NCI-H146 treated with DMSO at 0.1 percent for 48 hours (cell line): ENCODE measurements at regions not wholly inside any gene's neighbourhood (a gene's known extent, or its start where the extent isn't known, plus 50 kb on each side); places are given as distances from the start of the nearest gene placed in this dataset.
"Not testable (repeated sequence)": the region's sequence is repeated elsewhere in the genome, so short reads cannot be mapped to it uniquely, and the experiment has no call there.

Source experiments
- DNase-seq: peaks from one replicate; lab custom pipeline; 2025; ENCODE audit not compliant: unreplicated experiment; lab: John Stamatoyannopoulos, UW

GRCh38 chr7:131803816-131804215, 247.4 kb upstream of the PODXL start:
- DNase-seq: no peak

GRCh38 chr7:131802195-131802864, 245.9 kb upstream of the PODXL start:
- DNase-seq: no peak

- DNase-seq: no peak
Observed at GRCh38 chr7:131800531-131800930, 244.1 kb upstream of the PODXL start.

- DNase-seq: no peak
Observed at GRCh38 chr7:131800008-131800407, 243.6 kb upstream of the PODXL start.

- no peak for DNase-seq
Observed at GRCh38 chr7:131797841-131798240, 241.4 kb upstream of the PODXL start.

GRCh38 chr7:131795400-131795799, 239.0 kb upstream of the PODXL start:
- no peak for DNase-seq

GRCh38 chr7:131792311-131792710, 235.9 kb upstream of the PODXL start:
- DNase-seq: no peak

GRCh38 chr7:131787101-131787500, 230.7 kb upstream of the PODXL start:
- no peak for DNase-seq

GRCh38 chr7:131786204-131786603, 229.8 kb upstream of the PODXL start:
- DNase-seq: no peak

GRCh38 chr7:131778601-131779000, 222.2 kb upstream of the PODXL start:
- DNase-seq: no peak

GRCh38 chr7:131774419-131775220, 218.2 kb upstream of the PODXL start:
- DNase-seq: no peak

GRCh38 chr7:131773413-131773812, 217.0 kb upstream of the PODXL start:
- no peak for DNase-seq

- DNase-seq: no peak
Observed at GRCh38 chr7:131769241-131769640, 212.8 kb upstream of the PODXL start.

GRCh38 chr7:131767591-131767990, 211.2 kb upstream of the PODXL start:
- DNase-seq: no peak

GRCh38 chr7:131765575-131765974, 209.1 kb upstream of the PODXL start:
- DNase-seq: no peak

- DNase-seq: no peak
Observed at GRCh38 chr7:131764143-131764775, 207.8 kb upstream of the PODXL start.

GRCh38 chr7:131762753-131763152, 206.3 kb upstream of the PODXL start:
- no peak for DNase-seq

- DNase-seq: not testable (repeated sequence)
Observed at GRCh38 chr7:131755801-131756200, 199.4 kb upstream of the PODXL start.

GRCh38 chr7:131753620-131754222, 197.3 kb upstream of the PODXL start:
- no peak for DNase-seq

GRCh38 chr7:131747658-131748232, 191.3 kb upstream of the PODXL start:
- peak; percentile 7 for DNase-seq
